HG02678 (cell line): ENCODE measurements at regions not wholly inside any gene's neighbourhood (a gene's known extent, or its start where the extent isn't known, plus 50 kb on each side); places are given as distances from the start of the nearest gene placed in this dataset.

Experiments
- ATAC-seq: cut with Tn5 transposase; IDR thresholded peaks from one replicate; pipeline ENCODE4 v1.9.1; 2021; ENCODE audit warnings: mild to moderate bottlenecking, moderate library complexity; ENCODE audit not compliant: unreplicated experiment

- ATAC-seq: no peak
These were observed 282.9 kb upstream of the ATP10B start for GRCh38 chr5:161134956-161135355.

- no peak for ATAC-seq
These were observed 282.1 kb upstream of the ATP10B start for GRCh38 chr5:161134083-161134482.

GRCh38 chr5:161115941-161116340, 263.9 kb upstream of the ATP10B start:
- no peak for ATAC-seq

- ATAC-seq: no peak
These were observed 260.4 kb upstream of the ATP10B start for GRCh38 chr5:161112371-161112770.

- no peak for ATAC-seq
These were observed 253.5 kb upstream of the ATP10B start for GRCh38 chr5:161105525-161105924.

- no peak for ATAC-seq
These were observed 246.5 kb upstream of the ATP10B start for GRCh38 chr5:161098516-161098915.

- no peak for ATAC-seq
These were observed 244.6 kb upstream of the ATP10B start for GRCh38 chr5:161096581-161096980.

- ATAC-seq: no peak
These were observed 243.9 kb upstream of the ATP10B start for GRCh38 chr5:161095953-161096352.

- no peak for ATAC-seq
These were observed 242.4 kb upstream of the ATP10B start for GRCh38 chr5:161094411-161094810.

- no peak for ATAC-seq
These were observed 241.1 kb upstream of the ATP10B start for GRCh38 chr5:161093100-161093499.

- ATAC-seq: no peak
These were observed 237.6 kb upstream of the ATP10B start for GRCh38 chr5:161089569-161089968.

GRCh38 chr5:161086461-161086860, 234.4 kb upstream of the ATP10B start:
- no peak for ATAC-seq

- ATAC-seq: no peak
These were observed 233.0 kb upstream of the ATP10B start for GRCh38 chr5:161085056-161085455.

- ATAC-seq: no peak
These were observed 232.1 kb upstream of the ATP10B start for GRCh38 chr5:161084115-161084514.

GRCh38 chr5:161078793-161079192, 226.8 kb upstream of the ATP10B start:
- no peak for ATAC-seq

GRCh38 chr5:161077936-161078545, 226.0 kb upstream of the ATP10B start:
- no peak for ATAC-seq

- ATAC-seq: no peak
These were observed 225.5 kb upstream of the ATP10B start for GRCh38 chr5:161077496-161077895.

- no peak for ATAC-seq
These were observed 212.8 kb upstream of the ATP10B start for GRCh38 chr5:161064781-161065180.

GRCh38 chr5:161064297-161064696, 212.3 kb upstream of the ATP10B start:
- ATAC-seq: no peak

- ATAC-seq: no peak
These were observed 206.8 kb upstream of the ATP10B start for GRCh38 chr5:161058781-161059180.

GRCh38 chr5:161051920-161052500, 200.0 kb upstream of the ATP10B start:
- no peak for ATAC-seq

- no peak for ATAC-seq
These were observed 195.0 kb upstream of the ATP10B start for GRCh38 chr5:161047024-161047423.

- no peak for ATAC-seq
These were observed 190.9 kb upstream of the ATP10B start for GRCh38 chr5:161042862-161043261.
